Hepatocyte (in vitro differentiated cells): ENCODE measurements at regions not wholly inside any gene's neighbourhood (a gene's known extent, or its start where the extent isn't known, plus 50 kb on each side); places are given as distances from the start of the nearest gene placed in this dataset.

Source experiments
- CTCF ChIP-seq: fragments of 200-600 bp; sonication (generic); IDR thresholded peaks from 2 replicates; pipeline ENCODE4 v1.5.1; 2016; ENCODE audit warnings: antibody characterized with exemption, mild to moderate bottlenecking; ENCODE audit not compliant: poor library complexity
- EZH2 ChIP-seq: fragments of 200-600 bp; sonication (generic); IDR thresholded peaks from 2 replicates; pipeline ENCODE4 v1.6.1; 2016; ENCODE audit warnings: antibody characterized with exemption, mild to moderate bottlenecking, borderline replicate concordance
- EZH2phosphoT487 ChIP-seq: fragments of 200-600 bp; sonication (generic); IDR thresholded peaks from one replicate; pipeline ENCODE4 v1.6.1; 2018; ENCODE audit warnings: antibody characterized with exemption, mild to moderate bottlenecking, low read depth, moderate library complexity; ENCODE audit not compliant: unreplicated experiment, severe bottlenecking

GRCh38 chr10:130994191-130994590 is 317.3 kb downstream of the TCERG1L start:
- no peak for TF ChIP-seq CTCF
- TF ChIP-seq EZH2 = no peak
- TF ChIP-seq EZH2phosphoT487 = no peak
